Epithelial cell of esophagus (primary cell): ENCODE measurements at regions not wholly inside any gene's neighbourhood (a gene's known extent, or its start where the extent isn't known, plus 50 kb on each side); places are given as distances from the start of the nearest gene placed in this dataset.

Experiments
- DNase-seq: peaks from one replicate; pipeline ENCODE4 v3.0.0; 2010; ENCODE audit warnings: low read depth
- H3K4me3 ChIP-seq: 2 replicates; pipeline ENCODE4 v1.5.1; 2011; ENCODE audit warnings: mild to moderate bottlenecking, low read length, control low read depth
- CTCF ChIP-seq: IDR thresholded peaks from 2 replicates; pipeline ENCODE4 v1.5.1; 2011; ENCODE audit warnings: low read depth, mild to moderate bottlenecking, low read length, control low read depth, inconsistent platforms; ENCODE audit not compliant: insufficient read depth; ENCODE audit errors: missing control alignments

- TF ChIP-seq CTCF: peak; percentile 59
- peak overlapping the region; percentile 29 for H3K4me3 ChIP-seq
- DNase-seq: peak; percentile 53
These were observed 1638.5 kb upstream of the C9orf72 start for GRCh38 chr9:29211580-29212396.

- H3K4me3 ChIP-seq: peak overlapping the region; percentile 36
- peak; percentile 35 for DNase-seq
- TF ChIP-seq CTCF: no peak
These were observed 1639.4 kb upstream of the C9orf72 start for GRCh38 chr9:29212397-29213387.

- peak within 1 kb of the TSS; percentile 37 for H3K4me3 ChIP-seq
- TF ChIP-seq CTCF: no peak
- DNase-seq: peak; percentile 53
These were observed 1640.3 kb upstream of the C9orf72 start, which contains the start of gene LINGO2 for GRCh38 chr9:29213417-29214153. TSS of gene LINGO2 (minus strand) at chr9:29213601.

GRCh38 chr9:29214154-29214689 lies 1640.9 kb upstream of the C9orf72 start:
- TF ChIP-seq CTCF: no peak
- H3K4me3 ChIP-seq: peak overlapping the region; percentile 37
- peak; percentile 45 for DNase-seq

- H3K4me3 ChIP-seq: peak overlapping the region; percentile 37
- DNase-seq: peak; percentile 2
- TF ChIP-seq CTCF: no peak
These were observed 1641.5 kb upstream of the C9orf72 start for GRCh38 chr9:29214690-29215253.

GRCh38 chr9:29217966-29218365 lies 1644.7 kb upstream of the C9orf72 start:
- DNase-seq: no peak
- H3K4me3 ChIP-seq: no peak overlapping the region
- TF ChIP-seq CTCF: no peak
